Right ventricle myocardium superior (tissue), 1 donor: ENCODE measurements at regions not wholly inside any gene's neighbourhood (a gene's known extent, or its start where the extent isn't known, plus 50 kb on each side); places are given as distances from the start of the nearest gene placed in this dataset. TPM values are rescaled to one million over a fixed set of nuclear protein-coding genes. Genes with fewer than 3 reads are reported as not detected.

Experiments used
- microRNA-seq: library from miRNA; unstranded; fragments of <30 nt; microRNA quantifications from one replicate; pipeline ENCODE4 v1.2.0, GENCODE V29; 2020
- donor health status: DM: no; HTN: yes; CAD: no; lungs with severe emphysema.

Small RNA genes in the stretch of these regions (microRNA-seq; reads per million reads assigned to microRNA genes)
- not detected for gene MIR548AB
